22Rv1 (cell line): ENCODE measurements at regions not wholly inside any gene's neighbourhood (a gene's known extent, or its start where the extent isn't known, plus 50 kb on each side); places are given as distances from the start of the nearest gene placed in this dataset.
"Not testable (repeated sequence)": the region's sequence is repeated elsewhere in the genome, so short reads cannot be mapped to it uniquely, and the experiment has no call there.

ENCODE experiments used
- CTCF ChIP-seq: fragments of 450-650 bp; IDR thresholded peaks from 2 replicates; pipeline ENCODE4 v1.5.1; 2017; ENCODE audit warnings: mild to moderate bottlenecking
- ZFX ChIP-seq: fragments of 450-650 bp; IDR thresholded peaks from 2 replicates; pipeline ENCODE4 v1.6.1; 2017; ENCODE audit warnings: antibody characterized with exemption, borderline replicate concordance

GRCh38 chr9:39674437-39675210, 319.2 kb downstream of the SPATA31A1 start:
- not testable (repeated sequence) for TF ChIP-seq CTCF, ZFX
